CD4-positive, alpha-beta T cell treated with Interleukin-12 subunit alpha and Interleukin-12 subunit beta, for 1 hour (primary cell): ENCODE measurements at regions not wholly inside any gene's neighbourhood (a gene's known extent, or its start where the extent isn't known, plus 50 kb on each side); places are given as distances from the start of the nearest gene placed in this dataset.
"Not testable (repeated sequence)": the region's sequence is repeated elsewhere in the genome, so short reads cannot be mapped to it uniquely, and the experiment has no call there.

Source experiments
- DNase-seq: peaks from one replicate; pipeline ENCODE4 v3.0.0-alpha.2; 2020

GRCh38 chr19:33866696-33867095 is 70.0 kb downstream of the KCTD15 start:
- DNase-seq = no peak

- DNase-seq = no peak
Measured at GRCh38 chr19:33868076-33868735, 71.5 kb downstream of the KCTD15 start.

- no peak for DNase-seq
Measured at GRCh38 chr19:33868788-33869412, 72.2 kb downstream of the KCTD15 start.

- not testable (repeated sequence) for DNase-seq
Measured at GRCh38 chr19:33870298-33870932, 73.7 kb downstream of the KCTD15 start.

GRCh38 chr19:33871605-33872004 is 74.9 kb downstream of the KCTD15 start:
- no peak for DNase-seq

GRCh38 chr19:33872445-33873320 is 76.0 kb downstream of the KCTD15 start:
- DNase-seq = no peak

- no peak for DNase-seq
Measured at GRCh38 chr19:33875071-33875470, 78.4 kb downstream of the KCTD15 start.

GRCh38 chr19:33876192-33876591 is 79.5 kb downstream of the KCTD15 start:
- DNase-seq = no peak

- no peak for DNase-seq
Measured at GRCh38 chr19:33878030-33878544, 81.4 kb downstream of the KCTD15 start.

- no peak for DNase-seq
Measured at GRCh38 chr19:33878910-33879810, 82.5 kb downstream of the KCTD15 start.

- DNase-seq = no peak
Measured at GRCh38 chr19:33879818-33880575, 83.3 kb downstream of the KCTD15 start.

- no peak for DNase-seq
Measured at GRCh38 chr19:33883859-33884519, 87.3 kb downstream of the KCTD15 start.

GRCh38 chr19:33885236-33885635 is 88.6 kb downstream of the KCTD15 start:
- DNase-seq = no peak

GRCh38 chr19:33887891-33888290 is 91.2 kb downstream of the KCTD15 start:
- no peak for DNase-seq

- DNase-seq = no peak
Measured at GRCh38 chr19:33888665-33889064, 92.0 kb downstream of the KCTD15 start.

- DNase-seq = no peak
Measured at GRCh38 chr19:33890569-33890968, 93.9 kb downstream of the KCTD15 start.

- DNase-seq = no peak
Measured at GRCh38 chr19:33891773-33892172, 95.1 kb downstream of the KCTD15 start.

- DNase-seq = no peak
Measured at GRCh38 chr19:33894787-33895186, 98.1 kb downstream of the KCTD15 start.

- no peak for DNase-seq
Measured at GRCh38 chr19:33895366-33895765, 98.7 kb downstream of the KCTD15 start.

- no peak for DNase-seq
Measured at GRCh38 chr19:33898062-33898677, 101.5 kb downstream of the KCTD15 start.
